H1 (cell line): ENCODE measurements at regions not wholly inside any gene's neighbourhood (a gene's known extent, or its start where the extent isn't known, plus 50 kb on each side); places are given as distances from the start of the nearest gene placed in this dataset.

Source experiments
- CREB1 ChIP-seq: IDR thresholded peaks from 2 replicates; pipeline ENCODE4 v1.6.1; 2012; ENCODE audit warnings: inconsistent platforms
- FOSL1 ChIP-seq: IDR thresholded peaks from 2 replicates; pipeline ENCODE4 v1.6.1; 2011; ENCODE audit warnings: mild to moderate bottlenecking, low read depth, low read length, moderate library complexity; ENCODE audit not compliant: insufficient read depth
- SRF ChIP-seq: IDR thresholded peaks from 2 replicates; pipeline ENCODE4 v1.6.1; 2011; ENCODE audit warnings: mild to moderate bottlenecking, low read depth, low read length, moderate library complexity
- SUZ12 ChIP-seq: fragments of 200-600 bp; sonication (generic); IDR thresholded peaks from 2 replicates; pipeline ENCODE4 v1.6.1; 2012; ENCODE audit warnings: mild to moderate bottlenecking, inconsistent platforms, low read length, moderate library complexity, mixed read lengths
- TAF7 ChIP-seq: optimal IDR thresholded peaks from 2 replicates; pipeline ENCODE3; 2011; ENCODE audit warnings: low read depth, mild to moderate bottlenecking, inconsistent platforms, low read length, moderate library complexity, borderline replicate concordance
- USF2 ChIP-seq: IDR thresholded peaks from 2 replicates; pipeline ENCODE4 v1.6.1; 2011; ENCODE audit warnings: low read length, improper control_type of control experiment

- TF ChIP-seq SRF: no peak
- TF ChIP-seq CREB1: no peak
- TF ChIP-seq TAF7: no peak
- no peak for TF ChIP-seq SUZ12
- TF ChIP-seq USF2: no peak
- no peak for TF ChIP-seq FOSL1
- TF ChIP-seq, all 59 proteins: peak for 0
Observed at GRCh38 chr18:79604205-79604912, 75.2 kb upstream of the CTDP1 start (continued).
